MM.1S (cell line): ENCODE measurements at regions not wholly inside any gene's neighbourhood (a gene's known extent, or its start where the extent isn't known, plus 50 kb on each side); places are given as distances from the start of the nearest gene placed in this dataset.

Experiments
- CTCF ChIP-seq: fragments of 300-600 bp; sonication (generic); IDR thresholded peaks from 2 replicates; pipeline ENCODE4 v1.5.1; 2016; ENCODE audit warnings: antibody characterized with exemption, low read length, mixed read lengths
- EZH2 ChIP-seq: fragments of 300-600 bp; sonication (generic); optimal IDR thresholded peaks from 2 replicates; pipeline ENCODE3; 2017; ENCODE audit warnings: low read depth, mild to moderate bottlenecking, antibody characterized with exemption, low read length, mixed read lengths

GRCh38 chr20:57079031-57080005 is 187.1 kb downstream of the BMP7 start:
- TF ChIP-seq CTCF (no peak), EZH2 (no peak)
